ENCODE measurements at regions not wholly inside any gene's neighbourhood (a gene's known extent, or its start where the extent isn't known, plus 50 kb on each side); places are given as distances from the start of the nearest gene placed in this dataset.
"Not testable (repeated sequence)": the region's sequence is repeated elsewhere in the genome, so short reads cannot be mapped to it uniquely, and the experiment has no call there.

DNA sequence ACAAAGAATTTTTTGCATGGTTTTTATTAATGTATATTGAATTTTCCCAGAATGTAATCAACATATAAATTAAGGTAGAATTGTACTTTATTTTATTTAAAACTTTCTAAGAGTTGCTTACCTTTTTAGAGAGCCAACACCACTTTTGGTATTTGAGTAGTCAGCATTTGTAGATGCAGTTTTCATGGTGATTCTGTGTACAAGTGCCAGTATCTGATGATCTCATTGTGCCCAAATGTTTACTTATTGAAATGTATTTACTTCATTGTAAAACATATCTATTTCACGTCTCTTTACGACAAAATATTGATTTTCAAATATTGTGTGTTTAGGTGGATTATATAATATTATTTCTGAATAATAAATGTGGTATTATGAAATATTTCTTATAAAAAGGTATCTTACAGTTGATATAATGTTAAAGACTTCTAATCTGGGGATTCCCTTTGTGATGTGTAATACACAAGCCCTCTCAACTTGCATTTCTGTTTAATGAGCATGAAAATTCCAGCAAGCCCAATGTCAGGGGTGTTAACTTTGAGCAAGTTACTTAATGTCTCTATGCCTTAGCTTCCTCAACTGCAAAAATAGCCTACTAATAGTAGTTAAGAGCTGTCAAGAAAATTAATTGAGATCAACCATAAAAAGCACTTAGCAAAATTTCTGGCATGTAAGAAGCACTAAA lies 141.8 kb upstream of the ZNF648 start:
- Histone ChIP-seq H3K4me1 (ENCODE audit: insufficient read depth, low read length, severe bottlenecking) (no peaks in the 10 kb centered on the region), H3K27ac (ENCODE audit: low read depth, low read length, poor library complexity, severe bottlenecking) (no peak overlapping the region)
- TF ChIP-seq, protein P1, sequence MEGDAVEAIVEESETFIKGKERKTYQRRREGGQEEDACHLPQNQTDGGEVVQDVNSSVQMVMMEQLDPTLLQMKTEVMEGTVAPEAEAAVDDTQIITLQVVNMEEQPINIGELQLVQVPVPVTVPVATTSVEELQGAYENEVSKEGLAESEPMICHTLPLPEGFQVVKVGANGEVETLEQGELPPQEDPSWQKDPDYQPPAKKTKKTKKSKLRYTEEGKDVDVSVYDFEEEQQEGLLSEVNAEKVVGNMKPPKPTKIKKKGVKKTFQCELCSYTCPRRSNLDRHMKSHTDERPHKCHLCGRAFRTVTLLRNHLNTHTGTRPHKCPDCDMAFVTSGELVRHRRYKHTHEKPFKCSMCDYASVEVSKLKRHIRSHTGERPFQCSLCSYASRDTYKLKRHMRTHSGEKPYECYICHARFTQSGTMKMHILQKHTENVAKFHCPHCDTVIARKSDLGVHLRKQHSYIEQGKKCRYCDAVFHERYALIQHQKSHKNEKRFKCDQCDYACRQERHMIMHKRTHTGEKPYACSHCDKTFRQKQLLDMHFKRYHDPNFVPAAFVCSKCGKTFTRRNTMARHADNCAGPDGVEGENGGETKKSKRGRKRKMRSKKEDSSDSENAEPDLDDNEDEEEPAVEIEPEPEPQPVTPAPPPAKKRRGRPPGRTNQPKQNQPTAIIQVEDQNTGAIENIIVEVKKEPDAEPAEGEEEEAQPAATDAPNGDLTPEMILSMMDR (IDR thresholded peaks at IDR 0.05; ENCODE audit: low read length): no peak
- TF ChIP-seq EZH2 (IDR thresholded peaks at IDR 0.05; ENCODE audit: borderline replicate concordance, low read length): no peak

DNA sequence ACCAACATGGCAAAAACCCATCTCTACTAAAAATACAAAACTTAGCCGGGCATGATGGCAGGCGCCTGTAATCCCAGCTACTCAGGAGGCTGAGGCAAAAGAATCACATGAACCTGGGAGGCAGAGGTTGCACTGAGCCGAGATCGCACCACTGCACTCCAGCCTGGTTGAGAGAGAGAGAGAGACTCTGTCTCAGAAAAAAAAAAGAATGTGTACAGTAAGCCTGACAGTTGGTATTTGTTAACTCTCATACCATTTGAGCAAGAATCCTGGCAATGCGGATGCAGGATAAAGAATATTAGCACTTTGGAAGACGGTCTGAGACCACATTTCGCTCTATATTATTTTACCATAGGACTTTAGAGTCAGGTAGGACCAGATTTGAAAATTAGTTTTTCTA lies 140.0 kb upstream of the ZNF648 start:
- H3K9me3 ChIP-seq (ENCODE audit: low read length); H3K4me3 ChIP-seq (ENCODE audit: low read depth, low read length, poor library complexity, severe bottlenecking); H3K9me2 ChIP-seq (ENCODE audit: low read depth, low read length); H2AFZ ChIP-seq (ENCODE audit: low read length); H3K27me3 ChIP-seq (ENCODE audit: insufficient read depth, low read length); H3K36me3 ChIP-seq (ENCODE audit: insufficient read depth, low read length); H4K20me1 ChIP-seq (ENCODE audit: insufficient read depth, low read length); H3K4me1 ChIP-seq (ENCODE audit: insufficient read depth, low read length, severe bottlenecking); H3K27ac ChIP-seq (ENCODE audit: low read depth, low read length, poor library complexity, severe bottlenecking); H3K9ac ChIP-seq (ENCODE audit: low read length); H3K4me2 ChIP-seq (ENCODE audit: low read length); H3K79me2 ChIP-seq (ENCODE audit: insufficient read depth, low read length); H3F3A ChIP-seq (ENCODE audit: insufficient read depth, low read length): not testable (repeated sequence)

More for the DNA sequence above, 141.8 kb upstream of the ZNF648 start:
- no peak overlapping the region for H2AFZ ChIP-seq (ENCODE audit: low read length)
- no peak overlapping the region for H3K4me2 ChIP-seq (ENCODE audit: low read length)
- H3K9me2 ChIP-seq (ENCODE audit: low read depth, low read length): no peaks in the 10 kb centered on the region
- no peaks in the 10 kb centered on the region for H3K36me3 ChIP-seq (ENCODE audit: insufficient read depth, low read length)
- no peaks in the 10 kb centered on the region for H3K9me3 ChIP-seq (ENCODE audit: low read length)
- H3K79me2 ChIP-seq (ENCODE audit: insufficient read depth, low read length): no peaks in the 10 kb centered on the region
- H4K20me1 ChIP-seq (ENCODE audit: insufficient read depth, low read length): no peaks in the 10 kb centered on the region
- H3K27me3 ChIP-seq (ENCODE audit: insufficient read depth, low read length): no peaks in the 10 kb centered on the region
- H3K4me3 ChIP-seq (ENCODE audit: low read depth, low read length, poor library complexity, severe bottlenecking): no peak overlapping the region
- no peaks in the 10 kb centered on the region for H3F3A ChIP-seq (ENCODE audit: insufficient read depth, low read length)
- no peak overlapping the region for H3K9ac ChIP-seq (ENCODE audit: low read length)

DNA sequence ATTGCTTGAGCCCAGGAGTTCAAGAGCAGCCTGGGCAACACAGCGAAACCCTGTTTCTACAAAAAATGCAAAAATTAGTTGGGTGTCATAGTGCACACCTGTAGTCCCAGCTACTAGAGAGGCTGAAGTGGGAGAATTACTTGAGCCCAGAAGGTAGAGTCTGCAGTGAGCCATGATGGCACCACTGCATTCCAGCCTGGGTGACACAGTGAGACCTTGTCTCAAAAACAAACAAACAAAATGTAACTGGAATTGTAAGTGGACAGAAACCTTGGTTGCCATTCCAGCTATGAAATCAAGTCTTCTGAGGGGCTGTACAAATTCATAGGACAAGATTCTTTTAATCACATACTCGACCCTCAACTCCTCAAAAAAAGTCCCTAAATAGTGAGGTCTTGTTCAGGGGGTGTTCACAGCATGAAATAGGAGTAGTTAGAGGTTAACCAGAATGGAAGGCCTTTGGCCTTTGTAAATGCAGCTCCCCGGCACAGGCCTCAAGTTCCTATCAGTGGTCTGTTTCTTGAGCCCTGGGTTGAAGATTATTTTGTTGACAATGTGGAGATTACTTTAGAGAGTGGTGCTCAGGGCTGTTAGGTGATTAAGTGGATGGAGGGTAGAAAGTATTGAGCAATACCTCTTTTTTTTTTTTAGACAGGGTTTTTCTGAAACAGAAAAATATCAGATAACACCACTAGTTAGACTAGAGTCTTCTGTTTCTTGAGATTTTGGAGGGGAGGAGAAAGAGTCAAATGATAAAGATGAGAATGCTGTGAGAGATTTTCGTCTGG lies 138.7 kb upstream of the ZNF648 start:
- TF ChIP-seq, protein P1 (IDR thresholded peaks at IDR 0.05; ENCODE audit: low read length): no peak
- TF ChIP-seq EZH2 (IDR thresholded peaks at IDR 0.05; ENCODE audit: borderline replicate concordance, low read length): no peak
- Histone ChIP-seq H4K20me1 (ENCODE audit: insufficient read depth, low read length) (no peaks in the 10 kb centered on the region), H3K9me2 (ENCODE audit: low read depth, low read length) (no peaks in the 10 kb centered on the region), H3K4me1 (ENCODE audit: insufficient read depth, low read length, severe bottlenecking) (no peaks in the 10 kb centered on the region), H3K27me3 (ENCODE audit: insufficient read depth, low read length) (no peaks in the 10 kb centered on the region), H3K27ac (ENCODE audit: low read depth, low read length, poor library complexity, severe bottlenecking) (no peak overlapping the region), H3F3A (ENCODE audit: insufficient read depth, low read length) (no peaks in the 10 kb centered on the region), H3K79me2 (ENCODE audit: insufficient read depth, low read length) (no peaks in the 10 kb centered on the region), H2AFZ (ENCODE audit: low read length) (no peak overlapping the region), H3K9ac (ENCODE audit: low read length) (no peak overlapping the region), H3K9me3 (ENCODE audit: low read length) (no peaks in the 10 kb centered on the region), H3K4me3 (ENCODE audit: low read depth, low read length, poor library complexity, severe bottlenecking) (no peak overlapping the region), H3K4me2 (ENCODE audit: low read length) (no peak overlapping the region), H3K36me3 (ENCODE audit: insufficient read depth, low read length) (no peaks in the 10 kb centered on the region)

Data from OCI-LY1 (cell line).